GM23338 (cell line): ENCODE measurements at regions not wholly inside any gene's neighbourhood (a gene's known extent, or its start where the extent isn't known, plus 50 kb on each side); places are given as distances from the start of the nearest gene placed in this dataset.

ENCODE experiments used
- ATAC-seq: fragments of 200-7000 bp; cut with Tn5 transposase; 3 replicates; pipeline ENCODE4 v1.9.1; 2020
- DNase-seq: peaks from one replicate; pipeline ENCODE4 v3.0.0-alpha.2; 2015; ENCODE audit warnings: low spot score
- H2AFZ ChIP-seq: fragments of 200-600 bp; sonication (generic); 2 replicates; pipeline ENCODE4 v1.8.0; 2016; ENCODE audit warnings: antibody characterized with exemption, mild to moderate bottlenecking, moderate library complexity
- H3F3A ChIP-seq: fragments of 200-600 bp; sonication (generic); replicated peaks from 2 replicates; pipeline ENCODE4 v1.8.0; 2017; ENCODE audit warnings: antibody characterized with exemption, mixed run types, low read depth
- H3K27ac ChIP-seq: fragments of 200-600 bp; sonication (generic); 2 replicates; pipeline ENCODE4 v1.6.1; 2016; ENCODE audit warnings: low read depth
- H3K27me3 ChIP-seq: fragments of 200-600 bp; sonication (generic); 2 replicates; pipeline ENCODE4 v1.8.0; 2016; ENCODE audit warnings: mild to moderate bottlenecking, mixed run types, moderate library complexity; ENCODE audit not compliant: insufficient read depth
- H3K36me3 ChIP-seq: fragments of 200-600 bp; sonication (generic); 2 replicates; pipeline ENCODE4 v1.8.0; 2016; ENCODE audit warnings: mild to moderate bottlenecking; ENCODE audit not compliant: insufficient read depth
- H3K4me1 ChIP-seq: fragments of 200-600 bp; sonication (generic); 2 replicates; pipeline ENCODE4 v1.8.0; 2016; ENCODE audit warnings: mild to moderate bottlenecking, moderate library complexity; ENCODE audit not compliant: insufficient read depth
- H3K4me2 ChIP-seq: fragments of 200-600 bp; sonication (generic); 2 replicates; pipeline ENCODE4 v1.7.1; 2017; ENCODE audit warnings: mixed run types
- H3K4me3 ChIP-seq: fragments of 200-600 bp; sonication (generic); 2 replicates; pipeline ENCODE4 v1.6.1; 2016; ENCODE audit warnings: mixed run types
- H3K79me2 ChIP-seq: fragments of 200-600 bp; sonication (generic); replicated peaks from 2 replicates; pipeline ENCODE4 v1.8.0; 2017; ENCODE audit warnings: mild to moderate bottlenecking; ENCODE audit not compliant: insufficient read depth
- H3K9me2 ChIP-seq: fragments of 200-600 bp; sonication (generic); 2 replicates; pipeline ENCODE4 v1.8.0; 2017; ENCODE audit not compliant: insufficient read depth
- H4K20me1 ChIP-seq: fragments of 200-600 bp; sonication (generic); replicated peaks from 2 replicates; pipeline ENCODE4 v1.8.0; 2017; ENCODE audit warnings: mild to moderate bottlenecking; ENCODE audit not compliant: insufficient read depth
- H3K27ac Mint-ChIP-seq: 2 replicates; pipeline ENCODE4 v1.8.0; 2020; ENCODE audit warnings: inconsistent platforms, mild to moderate bottlenecking, moderate library complexity, mixed read lengths
- H3K27me3 Mint-ChIP-seq: 3 replicates; pipeline ENCODE4 v1.8.0; 2022; ENCODE audit warnings: low read depth, mild to moderate bottlenecking, moderate library complexity, mixed read lengths, inconsistent platforms; ENCODE audit not compliant: insufficient read depth, poor library complexity
- H3K36me3 Mint-ChIP-seq: 3 replicates; pipeline ENCODE4 v1.8.0; 2021; ENCODE audit warnings: low read depth, mild to moderate bottlenecking, inconsistent platforms, moderate library complexity, mixed read lengths
- H3K4me1 Mint-ChIP-seq: 3 replicates; pipeline ENCODE4 v1.8.0; 2020; ENCODE audit warnings: mild to moderate bottlenecking, inconsistent platforms, mixed read lengths
- H3K4me3 Mint-ChIP-seq: 3 replicates; pipeline ENCODE4 v1.8.0; 2021; ENCODE audit warnings: moderate library complexity, mild to moderate bottlenecking, inconsistent platforms, mixed read lengths
- H3K9me3 Mint-ChIP-seq: 3 replicates; pipeline ENCODE4 v1.8.0; 2020; ENCODE audit warnings: moderate library complexity, mild to moderate bottlenecking, inconsistent platforms, mixed read lengths
- CREB1 ChIP-seq: fragments of 250-450 bp; sonication (Bioruptor Pico); IDR thresholded peaks from 2 replicates; pipeline ENCODE4 v1.5.0; 2020; ENCODE audit warnings: low read depth, mild to moderate bottlenecking, moderate library complexity
- EZH2 ChIP-seq: fragments of 200-600 bp; sonication (generic); IDR thresholded peaks from one replicate; pipeline ENCODE4 v1.8.0; 2017; ENCODE audit warnings: antibody characterized with exemption, mild to moderate bottlenecking, low read depth; ENCODE audit not compliant: unreplicated experiment
- EZH2phosphoT487 ChIP-seq: fragments of 200-600 bp; sonication (generic); IDR thresholded peaks from one replicate; pipeline ENCODE4 v1.8.1; 2018; ENCODE audit warnings: antibody characterized with exemption; ENCODE audit not compliant: unreplicated experiment
- JUNB ChIP-seq: IDR thresholded peaks from one replicate; pipeline ENCODE4 v1.6.1; 2016; ENCODE audit warnings: antibody characterized with exemption; ENCODE audit not compliant: unreplicated experiment
- NANOG ChIP-seq: IDR thresholded peaks from 2 replicates; pipeline ENCODE4 v1.6.1; 2016; ENCODE audit warnings: antibody characterized with exemption, borderline replicate concordance
- POLR2AphosphoS5 ChIP-seq: IDR thresholded peaks from 2 replicates; pipeline ENCODE4 v1.6.1; 2016; ENCODE audit warnings: antibody characterized with exemption, low read depth
- ZNF114 ChIP-seq: fragments of 250-450 bp; sonication (Bioruptor Pico); IDR thresholded peaks from 2 replicates; pipeline ENCODE4 v1.5.0; 2020; ENCODE audit warnings: mild to moderate bottlenecking, moderate library complexity
- ZNF331 ChIP-seq: fragments of 250-450 bp; sonication (Bioruptor Pico); IDR thresholded peaks from 2 replicates; pipeline ENCODE4 v1.5.0; 2020; ENCODE audit warnings: low read depth, mild to moderate bottlenecking, moderate library complexity
- TF ChIP-seq, protein P1 (sequence below): fragments of 250-450 bp; sonication (Bioruptor Pico); IDR thresholded peaks from 2 replicates; pipeline ENCODE4 v1.5.0; 2020; ENCODE audit warnings: mild to moderate bottlenecking, moderate library complexity
- TF ChIP-seq, protein P2 (sequence below): IDR thresholded peaks from 2 replicates; pipeline ENCODE4 v1.6.1; 2016; ENCODE audit warnings: antibody characterized with exemption
- TF ChIP-seq, protein P3 (sequence below): IDR thresholded peaks from one replicate; pipeline ENCODE4 v1.6.1; 2018; ENCODE audit warnings: antibody characterized with exemption; ENCODE audit not compliant: unreplicated experiment
- TF ChIP-seq, protein P4 (sequence below), 2 experiments: fragments of 200-600 bp in 1 of 2; sonication (generic) in 1 of 2; conservative IDR thresholded peaks; 2 replicates each; pipeline versions ENCODE4 v1.5.1 to v1.6.1; 2016 to 2017; ENCODE audit warnings: antibody characterized with exemption in 2 of 2, low read depth in 2 of 2, mild to moderate bottlenecking in 2 of 2, moderate library complexity in 1 of 2

DNA sequence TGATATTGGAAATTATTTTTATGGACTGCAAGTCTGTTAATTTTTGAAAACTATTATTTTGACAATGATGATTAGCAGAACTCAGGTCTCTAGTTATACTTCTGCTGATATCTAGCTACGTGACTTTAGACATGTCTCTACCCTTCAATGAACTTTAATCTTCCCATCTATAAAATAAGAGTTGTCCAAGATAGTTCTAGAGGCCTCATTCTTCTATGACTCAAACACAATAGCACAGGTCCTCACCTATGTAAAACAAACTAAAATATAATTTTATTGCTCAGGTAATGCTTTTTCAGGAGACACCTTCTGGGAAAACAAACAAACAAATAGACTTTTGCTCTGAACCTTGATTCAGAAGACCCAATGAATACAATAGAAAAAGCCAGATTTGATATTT, 544.4 kb upstream of the SETBP1 start (continued):
- TF ChIP-seq, protein P1, sequence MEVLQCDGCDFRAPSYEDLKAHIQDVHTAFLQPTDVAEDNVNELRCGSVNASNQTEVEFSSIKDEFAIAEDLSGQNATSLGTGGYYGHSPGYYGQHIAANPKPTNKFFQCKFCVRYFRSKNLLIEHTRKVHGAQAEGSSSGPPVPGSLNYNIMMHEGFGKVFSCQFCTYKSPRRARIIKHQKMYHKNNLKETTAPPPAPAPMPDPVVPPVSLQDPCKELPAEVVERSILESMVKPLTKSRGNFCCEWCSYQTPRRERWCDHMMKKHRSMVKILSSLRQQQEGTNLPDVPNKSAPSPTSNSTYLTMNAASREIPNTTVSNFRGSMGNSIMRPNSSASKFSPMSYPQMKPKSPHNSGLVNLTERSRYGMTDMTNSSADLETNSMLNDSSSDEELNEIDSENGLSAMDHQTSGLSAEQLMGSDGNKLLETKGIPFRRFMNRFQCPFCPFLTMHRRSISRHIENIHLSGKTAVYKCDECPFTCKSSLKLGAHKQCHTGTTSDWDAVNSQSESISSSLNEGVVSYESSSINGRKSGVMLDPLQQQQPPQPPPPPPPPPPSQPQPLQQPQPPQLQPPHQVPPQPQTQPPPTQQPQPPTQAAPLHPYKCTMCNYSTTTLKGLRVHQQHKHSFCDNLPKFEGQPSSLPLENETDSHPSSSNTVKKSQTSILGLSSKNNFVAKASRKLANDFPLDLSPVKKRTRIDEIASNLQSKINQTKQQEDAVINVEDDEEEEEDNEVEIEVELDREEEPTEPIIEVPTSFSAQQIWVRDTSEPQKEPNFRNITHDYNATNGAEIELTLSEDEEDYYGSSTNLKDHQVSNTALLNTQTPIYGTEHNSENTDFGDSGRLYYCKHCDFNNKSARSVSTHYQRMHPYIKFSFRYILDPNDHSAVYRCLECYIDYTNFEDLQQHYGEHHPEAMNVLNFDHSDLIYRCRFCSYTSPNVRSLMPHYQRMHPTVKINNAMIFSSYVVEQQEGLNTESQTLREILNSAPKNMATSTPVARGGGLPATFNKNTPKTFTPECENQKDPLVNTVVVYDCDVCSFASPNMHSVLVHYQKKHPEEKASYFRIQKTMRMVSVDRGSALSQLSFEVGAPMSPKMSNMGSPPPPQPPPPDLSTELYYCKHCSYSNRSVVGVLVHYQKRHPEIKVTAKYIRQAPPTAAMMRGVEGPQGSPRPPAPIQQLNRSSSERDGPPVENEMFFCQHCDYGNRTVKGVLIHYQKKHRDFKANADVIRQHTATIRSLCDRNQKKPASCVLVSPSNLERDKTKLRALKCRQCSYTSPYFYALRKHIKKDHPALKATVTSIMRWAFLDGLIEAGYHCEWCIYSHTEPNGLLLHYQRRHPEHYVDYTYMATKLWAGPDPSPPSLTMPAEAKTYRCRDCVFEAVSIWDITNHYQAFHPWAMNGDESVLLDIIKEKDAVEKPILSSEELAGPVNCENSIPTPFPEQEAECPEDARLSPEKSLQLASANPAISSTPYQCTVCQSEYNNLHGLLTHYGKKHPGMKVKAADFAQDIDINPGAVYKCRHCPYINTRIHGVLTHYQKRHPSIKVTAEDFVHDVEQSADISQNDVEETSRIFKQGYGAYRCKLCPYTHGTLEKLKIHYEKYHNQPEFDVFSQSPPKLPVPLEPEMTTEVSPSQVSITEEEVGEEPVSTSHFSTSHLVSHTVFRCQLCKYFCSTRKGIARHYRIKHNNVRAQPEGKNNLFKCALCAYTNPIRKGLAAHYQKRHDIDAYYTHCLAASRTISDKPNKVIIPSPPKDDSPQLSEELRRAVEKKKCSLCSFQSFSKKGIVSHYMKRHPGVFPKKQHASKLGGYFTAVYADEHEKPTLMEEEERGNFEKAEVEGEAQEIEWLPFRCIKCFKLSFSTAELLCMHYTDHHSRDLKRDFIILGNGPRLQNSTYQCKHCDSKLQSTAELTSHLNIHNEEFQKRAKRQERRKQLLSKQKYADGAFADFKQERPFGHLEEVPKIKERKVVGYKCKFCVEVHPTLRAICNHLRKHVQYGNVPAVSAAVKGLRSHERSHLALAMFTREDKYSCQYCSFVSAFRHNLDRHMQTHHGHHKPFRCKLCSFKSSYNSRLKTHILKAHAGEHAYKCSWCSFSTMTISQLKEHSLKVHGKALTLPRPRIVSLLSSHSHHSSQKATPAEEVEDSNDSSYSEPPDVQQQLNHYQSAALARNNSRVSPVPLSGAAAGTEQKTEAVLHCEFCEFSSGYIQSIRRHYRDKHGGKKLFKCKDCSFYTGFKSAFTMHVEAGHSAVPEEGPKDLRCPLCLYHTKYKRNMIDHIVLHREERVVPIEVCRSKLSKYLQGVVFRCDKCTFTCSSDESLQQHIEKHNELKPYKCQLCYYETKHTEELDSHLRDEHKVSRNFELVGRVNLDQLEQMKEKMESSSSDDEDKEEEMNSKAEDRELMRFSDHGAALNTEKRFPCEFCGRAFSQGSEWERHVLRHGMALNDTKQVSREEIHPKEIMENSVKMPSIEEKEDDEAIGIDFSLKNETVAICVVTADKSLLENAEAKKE = no peak
- TF ChIP-seq ZNF114 (CRISPR knock-in tag) (no peak), POLR2AphosphoS5 (no peak)
- TF ChIP-seq, protein P2, sequence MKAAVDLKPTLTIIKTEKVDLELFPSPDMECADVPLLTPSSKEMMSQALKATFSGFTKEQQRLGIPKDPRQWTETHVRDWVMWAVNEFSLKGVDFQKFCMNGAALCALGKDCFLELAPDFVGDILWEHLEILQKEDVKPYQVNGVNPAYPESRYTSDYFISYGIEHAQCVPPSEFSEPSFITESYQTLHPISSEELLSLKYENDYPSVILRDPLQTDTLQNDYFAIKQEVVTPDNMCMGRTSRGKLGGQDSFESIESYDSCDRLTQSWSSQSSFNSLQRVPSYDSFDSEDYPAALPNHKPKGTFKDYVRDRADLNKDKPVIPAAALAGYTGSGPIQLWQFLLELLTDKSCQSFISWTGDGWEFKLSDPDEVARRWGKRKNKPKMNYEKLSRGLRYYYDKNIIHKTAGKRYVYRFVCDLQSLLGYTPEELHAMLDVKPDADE = no peak

DNA sequence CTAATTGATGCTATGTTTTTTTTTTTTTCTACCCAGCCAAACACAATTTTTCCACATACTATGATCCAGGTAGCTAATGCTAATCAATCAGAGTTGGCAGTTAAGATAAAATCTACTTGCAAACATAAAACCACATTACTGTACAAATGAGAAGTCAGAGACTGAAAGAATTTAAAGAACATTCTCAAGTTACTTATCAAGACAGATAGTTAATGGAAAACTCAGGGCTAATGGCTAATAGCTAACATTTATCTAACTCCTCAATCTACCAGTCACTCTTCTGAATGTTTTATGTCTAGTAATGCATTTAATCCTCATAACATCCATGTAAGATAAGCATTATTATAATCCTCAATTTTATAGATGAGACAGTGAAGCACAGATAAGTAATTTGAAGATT, 537.6 kb upstream of the SETBP1 start:
- H4K20me1 ChIP-seq = no peaks in the 10 kb centered on the region
- H3K27me3 Mint-ChIP-seq = no peaks in the 10 kb centered on the region
- DNase-seq (no peak), ATAC-seq (no peak)
- H3K36me3 Mint-ChIP-seq = no peaks in the 10 kb centered on the region
- no peak overlapping the region for H3K4me2 ChIP-seq
- H3K27ac Mint-ChIP-seq = no peak overlapping the region
- H2AFZ ChIP-seq = no peak overlapping the region
- no peak overlapping the region for H3K27ac ChIP-seq
- no peaks in the 10 kb centered on the region for H3K79me2 ChIP-seq
- H3K27me3 ChIP-seq = no peaks in the 10 kb centered on the region
- no peaks in the 10 kb centered on the region for H3K4me1 Mint-ChIP-seq
- H3K4me3 ChIP-seq = no peak overlapping the region
- H3K4me3 Mint-ChIP-seq = no peak overlapping the region
- no peaks in the 10 kb centered on the region for H3F3A ChIP-seq
- H3K4me1 ChIP-seq = no peaks in the 10 kb centered on the region
- H3K36me3 ChIP-seq = no peaks in the 10 kb centered on the region
- H3K9me2 ChIP-seq = no peaks in the 10 kb centered on the region
- no peaks in the 10 kb centered on the region for H3K9me3 Mint-ChIP-seq
- TF ChIP-seq ZNF114 (CRISPR knock-in tag) (no peak), JUNB (no peak), NANOG (no peak), ZNF331 (CRISPR knock-in tag) (no peak), CREB1 (CRISPR knock-in tag) (no peak), POLR2AphosphoS5 (no peak), EZH2phosphoT487 (no peak), EZH2 (no peak)
- TF ChIP-seq, protein P3, sequence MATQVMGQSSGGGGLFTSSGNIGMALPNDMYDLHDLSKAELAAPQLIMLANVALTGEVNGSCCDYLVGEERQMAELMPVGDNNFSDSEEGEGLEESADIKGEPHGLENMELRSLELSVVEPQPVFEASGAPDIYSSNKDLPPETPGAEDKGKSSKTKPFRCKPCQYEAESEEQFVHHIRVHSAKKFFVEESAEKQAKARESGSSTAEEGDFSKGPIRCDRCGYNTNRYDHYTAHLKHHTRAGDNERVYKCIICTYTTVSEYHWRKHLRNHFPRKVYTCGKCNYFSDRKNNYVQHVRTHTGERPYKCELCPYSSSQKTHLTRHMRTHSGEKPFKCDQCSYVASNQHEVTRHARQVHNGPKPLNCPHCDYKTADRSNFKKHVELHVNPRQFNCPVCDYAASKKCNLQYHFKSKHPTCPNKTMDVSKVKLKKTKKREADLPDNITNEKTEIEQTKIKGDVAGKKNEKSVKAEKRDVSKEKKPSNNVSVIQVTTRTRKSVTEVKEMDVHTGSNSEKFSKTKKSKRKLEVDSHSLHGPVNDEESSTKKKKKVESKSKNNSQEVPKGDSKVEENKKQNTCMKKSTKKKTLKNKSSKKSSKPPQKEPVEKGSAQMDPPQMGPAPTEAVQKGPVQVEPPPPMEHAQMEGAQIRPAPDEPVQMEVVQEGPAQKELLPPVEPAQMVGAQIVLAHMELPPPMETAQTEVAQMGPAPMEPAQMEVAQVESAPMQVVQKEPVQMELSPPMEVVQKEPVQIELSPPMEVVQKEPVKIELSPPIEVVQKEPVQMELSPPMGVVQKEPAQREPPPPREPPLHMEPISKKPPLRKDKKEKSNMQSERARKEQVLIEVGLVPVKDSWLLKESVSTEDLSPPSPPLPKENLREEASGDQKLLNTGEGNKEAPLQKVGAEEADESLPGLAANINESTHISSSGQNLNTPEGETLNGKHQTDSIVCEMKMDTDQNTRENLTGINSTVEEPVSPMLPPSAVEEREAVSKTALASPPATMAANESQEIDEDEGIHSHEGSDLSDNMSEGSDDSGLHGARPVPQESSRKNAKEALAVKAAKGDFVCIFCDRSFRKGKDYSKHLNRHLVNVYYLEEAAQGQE = no peak
- TF ChIP-seq, protein P2 = no peak
- TF ChIP-seq, protein P4, sequence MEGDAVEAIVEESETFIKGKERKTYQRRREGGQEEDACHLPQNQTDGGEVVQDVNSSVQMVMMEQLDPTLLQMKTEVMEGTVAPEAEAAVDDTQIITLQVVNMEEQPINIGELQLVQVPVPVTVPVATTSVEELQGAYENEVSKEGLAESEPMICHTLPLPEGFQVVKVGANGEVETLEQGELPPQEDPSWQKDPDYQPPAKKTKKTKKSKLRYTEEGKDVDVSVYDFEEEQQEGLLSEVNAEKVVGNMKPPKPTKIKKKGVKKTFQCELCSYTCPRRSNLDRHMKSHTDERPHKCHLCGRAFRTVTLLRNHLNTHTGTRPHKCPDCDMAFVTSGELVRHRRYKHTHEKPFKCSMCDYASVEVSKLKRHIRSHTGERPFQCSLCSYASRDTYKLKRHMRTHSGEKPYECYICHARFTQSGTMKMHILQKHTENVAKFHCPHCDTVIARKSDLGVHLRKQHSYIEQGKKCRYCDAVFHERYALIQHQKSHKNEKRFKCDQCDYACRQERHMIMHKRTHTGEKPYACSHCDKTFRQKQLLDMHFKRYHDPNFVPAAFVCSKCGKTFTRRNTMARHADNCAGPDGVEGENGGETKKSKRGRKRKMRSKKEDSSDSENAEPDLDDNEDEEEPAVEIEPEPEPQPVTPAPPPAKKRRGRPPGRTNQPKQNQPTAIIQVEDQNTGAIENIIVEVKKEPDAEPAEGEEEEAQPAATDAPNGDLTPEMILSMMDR (conservative IDR thresholded peaks at IDR 0.05; ENCODE audit: low read depth in 2 of 2) = no peak
